ENCODE measurements at regions not wholly inside any gene's neighbourhood (a gene's known extent, or its start where the extent isn't known, plus 50 kb on each side); places are given as distances from the start of the nearest gene placed in this dataset.

GRCh38 chr2:236664136-236664535, 94.5 kb downstream of the ACKR3 start:
- CTCF ChIA-PET: no interaction called here
- DNase-seq (ENCODE audit: extremely low spot score): no peak
- TF ChIP-seq SP1 (IDR thresholded peaks at IDR 0.05) (no peak), BHLHE40 (IDR thresholded peaks at IDR 0.05; ENCODE audit: borderline replicate concordance) (no peak), SUZ12 (IDR thresholded peaks at IDR 0.05) (no peak), CTBP1 (IDR thresholded peaks at IDR 0.05; ENCODE audit: borderline replicate concordance) (no peak), FOXM1 (IDR thresholded peaks at IDR 0.05; ENCODE audit: borderline replicate concordance) (no peak), FOXK2 (IDR thresholded peaks at IDR 0.05) (no peak), NFRKB (IDR thresholded peaks at IDR 0.05) (no peak), ELF4 (IDR thresholded peaks at IDR 0.05) (no peak), FOXA1 (IDR thresholded peaks at IDR 0.05) (no peak), ZNF384 (IDR thresholded peaks at IDR 0.05) (no peak), L3MBTL2 (conservative IDR thresholded peaks at IDR 0.05) (no peak), ARNT (IDR thresholded peaks at IDR 0.05) (no peak), HDGF (IDR thresholded peaks at IDR 0.05; ENCODE audit: borderline replicate concordance) (no peak), PKNOX1 (IDR thresholded peaks at IDR 0.05) (no peak), LEF1 (IDR thresholded peaks at IDR 0.05; ENCODE audit: borderline replicate concordance) (no peak), TARDBP (IDR thresholded peaks at IDR 0.05) (no peak)
- POLR2A ChIA-PET: no interaction called here

- no peak for DNase-seq (ENCODE audit: extremely low spot score)
- POLR2A ChIA-PET: no interaction called here
- CTCF ChIA-PET: no interaction called here
Measured at GRCh38 chr2:236665101-236665500, 95.5 kb downstream of the ACKR3 start.

GRCh38 chr2:236665572-236666118, 96.0 kb downstream of the ACKR3 start:
- no peak for DNase-seq (ENCODE audit: extremely low spot score)
- TF ChIP-seq ZNF384 (IDR thresholded peaks at IDR 0.05) (no peak), NFRKB (IDR thresholded peaks at IDR 0.05) (no peak), FOXM1 (IDR thresholded peaks at IDR 0.05; ENCODE audit: borderline replicate concordance) (no peak), LEF1 (IDR thresholded peaks at IDR 0.05; ENCODE audit: borderline replicate concordance) (no peak), SUZ12 (IDR thresholded peaks at IDR 0.05) (no peak)
- ChIA-PET CTCF (no interaction called here), POLR2A (no interaction called here)

More at GRCh38 chr2:236665101-236665500, 95.5 kb downstream of the ACKR3 start:
- TF ChIP-seq SUZ12 (IDR thresholded peaks at IDR 0.05): no peak
- TF ChIP-seq TARDBP (IDR thresholded peaks at IDR 0.05): no peak
- TF ChIP-seq NFRKB (IDR thresholded peaks at IDR 0.05): no peak
- TF ChIP-seq ELF4 (IDR thresholded peaks at IDR 0.05): no peak
- TF ChIP-seq BHLHE40 (IDR thresholded peaks at IDR 0.05; ENCODE audit: borderline replicate concordance): no peak
- no peak for TF ChIP-seq FOXK2 (IDR thresholded peaks at IDR 0.05)
- TF ChIP-seq SP1 (IDR thresholded peaks at IDR 0.05): no peak
- no peak for TF ChIP-seq FOXM1 (IDR thresholded peaks at IDR 0.05; ENCODE audit: borderline replicate concordance)
- no peak for TF ChIP-seq HDGF (IDR thresholded peaks at IDR 0.05; ENCODE audit: borderline replicate concordance)
- TF ChIP-seq L3MBTL2 (conservative IDR thresholded peaks at IDR 0.05): no peak
- TF ChIP-seq PKNOX1 (IDR thresholded peaks at IDR 0.05): no peak
- TF ChIP-seq ZNF384 (IDR thresholded peaks at IDR 0.05): no peak
- no peak for TF ChIP-seq CTBP1 (IDR thresholded peaks at IDR 0.05; ENCODE audit: borderline replicate concordance)
- no peak for TF ChIP-seq FOXA1 (IDR thresholded peaks at IDR 0.05)
- TF ChIP-seq ARNT (IDR thresholded peaks at IDR 0.05): no peak
- no peak for TF ChIP-seq LEF1 (IDR thresholded peaks at IDR 0.05; ENCODE audit: borderline replicate concordance)

GRCh38 chr2:236666646-236667204, 97.1 kb downstream of the ACKR3 start:
- ChIA-PET POLR2A (no interaction called here), CTCF (no interaction called here)
- DNase-seq (ENCODE audit: extremely low spot score): no peak
- TF ChIP-seq NFRKB (IDR thresholded peaks at IDR 0.05): no peak
- TF ChIP-seq FOXK2 (IDR thresholded peaks at IDR 0.05): no peak

- POLR2A ChIA-PET: no interaction called here
- CTCF ChIA-PET: no interaction called here
- no peak for TF ChIP-seq FOXM1 (IDR thresholded peaks at IDR 0.05; ENCODE audit: borderline replicate concordance)
- no peak for TF ChIP-seq ELF4 (IDR thresholded peaks at IDR 0.05)
- no peak for TF ChIP-seq L3MBTL2 (conservative IDR thresholded peaks at IDR 0.05)
- TF ChIP-seq FOXA1 (IDR thresholded peaks at IDR 0.05): no peak
- TF ChIP-seq SUZ12 (IDR thresholded peaks at IDR 0.05): no peak
- no peak for TF ChIP-seq SP1 (IDR thresholded peaks at IDR 0.05)
- TF ChIP-seq ARNT (IDR thresholded peaks at IDR 0.05): no peak
- no peak for TF ChIP-seq TARDBP (IDR thresholded peaks at IDR 0.05)
- TF ChIP-seq LEF1 (IDR thresholded peaks at IDR 0.05; ENCODE audit: borderline replicate concordance): no peak
- no peak for TF ChIP-seq BHLHE40 (IDR thresholded peaks at IDR 0.05; ENCODE audit: borderline replicate concordance)
- TF ChIP-seq CTBP1 (IDR thresholded peaks at IDR 0.05; ENCODE audit: borderline replicate concordance): no peak
- TF ChIP-seq HDGF (IDR thresholded peaks at IDR 0.05; ENCODE audit: borderline replicate concordance): no peak
- TF ChIP-seq NFRKB (IDR thresholded peaks at IDR 0.05): no peak
- TF ChIP-seq FOXK2 (IDR thresholded peaks at IDR 0.05): no peak
- no peak for TF ChIP-seq PKNOX1 (IDR thresholded peaks at IDR 0.05)
- TF ChIP-seq ZNF384 (IDR thresholded peaks at IDR 0.05): no peak
Measured at GRCh38 chr2:236667526-236667925, 97.9 kb downstream of the ACKR3 start.

GRCh38 chr2:236668531-236668969, 98.9 kb downstream of the ACKR3 start:
- ChIA-PET POLR2A (no interaction called here), CTCF (no interaction called here)
- DNase-seq (ENCODE audit: extremely low spot score): no peak

More at GRCh38 chr2:236667526-236667925, 97.9 kb downstream of the ACKR3 start:
- no peak for DNase-seq (ENCODE audit: extremely low spot score)

More at GRCh38 chr2:236668531-236668969, 98.9 kb downstream of the ACKR3 start:
- TF ChIP-seq NFRKB (IDR thresholded peaks at IDR 0.05) (no peak), ZNF384 (IDR thresholded peaks at IDR 0.05) (no peak), PKNOX1 (IDR thresholded peaks at IDR 0.05) (no peak), L3MBTL2 (conservative IDR thresholded peaks at IDR 0.05) (no peak), CTBP1 (IDR thresholded peaks at IDR 0.05; ENCODE audit: borderline replicate concordance) (no peak), SUZ12 (IDR thresholded peaks at IDR 0.05) (no peak), SP1 (IDR thresholded peaks at IDR 0.05) (no peak)

All from HEK293T (cell line).